Stomach (tissue), 4 donors: ENCODE measurements at regions not wholly inside any gene's neighbourhood (a gene's known extent, or its start where the extent isn't known, plus 50 kb on each side); places are given as distances from the start of the nearest gene placed in this dataset.

Experiments used
- CTCF ChIP-seq, 7 experiments: fragments of 450-650 bp in 4 of 7; fragments of 200-600 bp in 3 of 7; sonication (generic) in 3 of 7; IDR thresholded peaks; one replicate each; pipeline ENCODE4 v1.5.1; 2016 to 2019; ENCODE audit warnings: antibody characterized with exemption in 7 of 7, control low read depth in 2 of 7, mild to moderate bottlenecking in 1 of 7
- EP300 ChIP-seq: sonication (generic); formaldehyde crosslinking; IDR thresholded peaks from one replicate; pipeline ENCODE4 v1.6.1; 2017; ENCODE audit warnings: antibody characterized with exemption
- POLR2A ChIP-seq, 4 donors: fragments of 450-650 bp; IDR thresholded peaks; one replicate each; pipeline ENCODE4 v1.6.1; 2016; ENCODE audit warnings: antibody characterized with exemption in 4 of 4, control low read depth in 2 of 4, mild to moderate bottlenecking in 1 of 4, moderate library complexity in 1 of 4
- POLR2AphosphoS5 ChIP-seq, 3 donors: sonication (generic); formaldehyde crosslinking; IDR thresholded peaks; one replicate each; pipeline ENCODE4 v1.6.1; 2016; ENCODE audit warnings: antibody characterized with exemption in 3 of 3

- TF ChIP-seq POLR2A (IDR thresholded peaks at IDR 0.05) (no peak), CTCF (IDR thresholded peaks at IDR 0.05) (no peak), POLR2AphosphoS5 (IDR thresholded peaks at IDR 0.05) (no peak), EP300 (no peak)
These were observed 585.2 kb downstream of the HAO1 start for GRCh38 chr20:7355051-7355450.
